Kidney (tissue), 13 donors: ENCODE measurements at regions not wholly inside any gene's neighbourhood (a gene's known extent, or its start where the extent isn't known, plus 50 kb on each side); places are given as distances from the start of the nearest gene placed in this dataset.

Experiments
- DNase-seq, 5 donors: peaks; one replicate each; pipeline ENCODE4 v3.0.0-alpha.2; 2013 to 2020
- FAIRE-seq: peaks from 2 replicates; lab custom pipeline; 2012; peaks lifted over from hg19 to GRCh38; lab: Jason Lieb, UNC
- H3K27ac ChIP-seq, 2 donors: one replicate each; pipeline ENCODE4 v1.7.0; 2013; ENCODE audit warnings: low read depth in 2 of 2, low read length in 2 of 2, inconsistent platforms in 1 of 2
- H3K27me3 ChIP-seq: one replicate; pipeline ENCODE4 v1.7.1; 2013; ENCODE audit warnings: low read length, inconsistent platforms; ENCODE audit not compliant: control insufficient read depth, insufficient read depth
- H3K36me3 ChIP-seq, 3 donors: one replicate each; pipeline versions ENCODE4 v1.7.0 to v1.7.1; 2013; ENCODE audit warnings: low read length in 3 of 3, control low read depth in 1 of 3, inconsistent platforms in 1 of 3; ENCODE audit not compliant: insufficient read depth in 3 of 3, control insufficient read depth in 2 of 3
- H3K4me1 ChIP-seq, 3 donors: one replicate each; pipeline versions ENCODE4 v1.7.0 to v1.7.1; 2013; ENCODE audit warnings: low read length in 3 of 3, inconsistent platforms in 1 of 3, low read depth in 1 of 3; ENCODE audit not compliant: control insufficient read depth in 2 of 3, insufficient read depth in 2 of 3
- H3K4me3 ChIP-seq, 3 donors: one replicate each; pipeline versions ENCODE4 v1.7.0 to v1.8.1; 2013; ENCODE audit warnings: low read length in 3 of 3, control low read depth in 1 of 3, inconsistent platforms in 1 of 3
- H3K9ac ChIP-seq, 3 donors: one replicate each; pipeline versions ENCODE4 v1.7.0 to v1.7.1; 2013; ENCODE audit warnings: low read length in 3 of 3, control low read depth in 1 of 3, inconsistent platforms in 1 of 3
- H3K9me3 ChIP-seq, 3 donors: one replicate each; pipeline versions ENCODE4 v1.7.0 to v1.7.1; 2013; ENCODE audit warnings: low read length in 3 of 3, control low read depth in 1 of 3, inconsistent platforms in 1 of 3; ENCODE audit not compliant: control insufficient read depth in 2 of 3, insufficient read depth in 1 of 3
- CTCF ChIP-seq: IDR thresholded peaks from 3 replicates; pipeline ENCODE4 v1.5.1; 2012; ENCODE audit warnings: mild to moderate bottlenecking, moderate library complexity, borderline replicate concordance; ENCODE audit not compliant: insufficient read depth; ENCODE audit errors: extremely low read depth
- intact Hi-C: fragments of 100-400 bp; cut with DNase I; formaldehyde crosslinking; loops from one replicate; pipeline ENCODE4 v1.11.1; 2022
- donor health status: control.
- donor health status: control.
- donor health status: control.
- donor health status: control.
- donor health status: control.
- donor health status: DM: yes; HTN: yes; CAD: no.
- donor health status: Normal renal cell carcinoma (clear cell type).

- DNase-seq (no peak), FAIRE-seq (no peak)
- TF ChIP-seq CTCF = no peak
These were observed 334.9 kb downstream of the BARHL2 start for GRCh38 chr1:90382161-90382560.

GRCh38 chr1:90381598-90381997 lies 335.5 kb downstream of the BARHL2 start:
- Histone ChIP-seq H3K4me1 (no peaks in the 10 kb centered on the region), H3K27ac (no peak overlapping the region), H3K27me3 (no peaks in the 10 kb centered on the region), H3K36me3 (no peaks in the 10 kb centered on the region), H3K9ac (no peak overlapping the region), H3K9me3 (no peaks in the 10 kb centered on the region), H3K4me3 (no peak overlapping the region)
- TF ChIP-seq CTCF = no peak
- intact Hi-C loops = no loop called here
- FAIRE-seq = no peak
- no peak for DNase-seq

More at GRCh38 chr1:90382161-90382560, 334.9 kb downstream of the BARHL2 start:
- no peak overlapping the region for H3K27ac ChIP-seq
- no peak overlapping the region for H3K9ac ChIP-seq
- no peaks in the 10 kb centered on the region for H3K27me3 ChIP-seq
- no peaks in the 10 kb centered on the region for H3K4me1 ChIP-seq
- intact Hi-C loops = no loop called here
- H3K4me3 ChIP-seq = no peak overlapping the region
- H3K36me3 ChIP-seq = no peaks in the 10 kb centered on the region
- no peaks in the 10 kb centered on the region for H3K9me3 ChIP-seq

- no peaks in the 10 kb centered on the region for H3K36me3 ChIP-seq
- H3K9me3 ChIP-seq = no peaks in the 10 kb centered on the region
- DNase-seq (no peak), FAIRE-seq (no peak)
- no peak overlapping the region for H3K4me3 ChIP-seq
- no peaks in the 10 kb centered on the region for H3K4me1 ChIP-seq
- no peak overlapping the region for H3K27ac ChIP-seq
- no peak for TF ChIP-seq CTCF
- no peaks in the 10 kb centered on the region for H3K27me3 ChIP-seq
- intact Hi-C loops = no loop called here
- no peak overlapping the region for H3K9ac ChIP-seq
These were observed 345.7 kb downstream of the BARHL2 start for GRCh38 chr1:90371448-90371813.
